NCI-H2029 (cell line): ENCODE measurements at regions not wholly inside any gene's neighbourhood (a gene's known extent, or its start where the extent isn't known, plus 50 kb on each side); places are given as distances from the start of the nearest gene placed in this dataset.

Source experiments
- DNase-seq: peaks from one replicate; lab custom pipeline; 2025; lab: John Stamatoyannopoulos, UW

DNA sequence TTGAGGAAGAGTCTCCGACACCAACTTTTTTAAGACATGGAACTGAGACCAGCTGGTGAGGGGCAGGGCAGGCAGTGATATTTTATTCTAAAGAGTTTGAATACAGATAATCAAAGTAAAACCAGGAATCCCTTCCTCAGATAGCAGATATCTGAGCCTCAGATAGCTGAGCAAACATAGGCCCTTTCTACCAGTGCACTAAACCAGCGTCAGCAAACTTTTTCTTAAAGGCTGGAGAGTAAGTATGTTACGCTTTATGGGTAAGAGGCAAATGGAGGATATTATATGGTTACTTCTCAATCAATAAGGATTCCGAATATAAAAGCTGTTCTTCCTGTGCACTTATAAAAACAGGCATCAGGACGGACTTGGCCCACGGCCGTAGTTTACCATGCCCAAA lies 73.9 kb downstream of the WNT5A start:
- DNase-seq, result no peak

DNA sequence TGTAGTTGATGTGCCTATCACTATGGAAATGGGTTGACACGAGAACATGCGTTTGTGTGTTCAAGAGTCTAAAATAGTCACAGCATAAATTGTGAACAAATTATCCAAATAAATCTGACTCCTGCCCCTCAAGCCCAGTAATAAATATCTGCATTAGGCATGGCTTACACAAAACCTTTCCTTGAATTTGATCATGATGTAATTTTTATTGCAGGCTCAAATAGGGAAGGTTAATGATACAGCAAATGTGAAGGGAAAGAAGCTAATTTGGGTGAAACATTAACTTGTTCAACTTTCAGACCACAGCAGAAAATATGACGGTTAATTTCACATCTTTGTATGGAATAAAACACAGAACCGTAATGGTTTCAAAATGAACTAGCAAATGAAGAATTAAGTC lies 74.6 kb downstream of the WNT5A start:
- DNase-seq, result no peak

GRCh38 chr3:55409806-55410205 lies 77.3 kb downstream of the WNT5A start:
- no peak for DNase-seq

GRCh38 chr3:55408193-55408826 lies 78.8 kb downstream of the WNT5A start:
- DNase-seq, result no peak

DNA sequence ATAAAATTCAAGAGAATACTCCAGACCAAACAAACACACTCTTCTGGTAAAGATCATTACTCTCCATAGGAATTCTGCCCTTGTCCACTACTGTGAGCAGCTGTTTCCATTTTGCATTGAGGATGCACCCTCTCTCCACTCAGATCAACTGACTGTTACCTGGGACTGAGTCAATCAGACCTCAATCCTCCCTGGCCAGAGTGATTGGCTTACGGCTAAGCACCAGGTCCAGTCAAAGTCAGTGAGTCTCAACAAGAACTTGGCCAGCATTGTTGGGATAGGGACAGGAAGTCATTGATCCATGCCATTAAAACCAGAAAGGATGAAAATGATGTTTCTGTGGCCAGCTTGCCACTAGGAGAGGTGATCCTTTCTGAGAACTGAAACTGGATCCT lies 79.7 kb downstream of the WNT5A start:
- no peak for DNase-seq

- DNase-seq, result no peak
Measured at GRCh38 chr3:55406696-55407425, 80.2 kb downstream of the WNT5A start.

DNA sequence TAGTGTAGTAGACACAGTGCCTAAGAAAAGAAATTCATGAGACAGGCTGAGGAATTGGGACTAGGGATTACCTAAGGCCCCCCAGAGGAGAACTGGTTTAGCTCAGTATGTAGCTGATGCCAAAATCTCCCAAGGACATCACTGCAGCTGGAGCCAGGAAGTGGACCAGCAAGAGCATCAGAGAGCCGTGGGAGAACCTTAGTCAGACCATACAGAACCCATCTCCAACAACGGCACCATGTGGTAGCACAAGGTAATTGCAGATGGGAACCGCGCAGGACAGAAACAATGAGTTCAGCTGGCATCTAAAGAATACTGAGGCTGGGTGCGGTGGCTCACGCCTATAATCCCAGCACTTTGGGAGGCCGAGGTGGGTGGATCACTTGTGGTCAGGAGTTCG lies 81.7 kb downstream of the WNT5A start:
- no peak for DNase-seq

GRCh38 chr3:55402886-55403609 lies 84.1 kb downstream of the WNT5A start:
- no peak for DNase-seq

- no peak for DNase-seq
Measured at GRCh38 chr3:55380561-55380960, 106.5 kb downstream of the WNT5A start.

DNA sequence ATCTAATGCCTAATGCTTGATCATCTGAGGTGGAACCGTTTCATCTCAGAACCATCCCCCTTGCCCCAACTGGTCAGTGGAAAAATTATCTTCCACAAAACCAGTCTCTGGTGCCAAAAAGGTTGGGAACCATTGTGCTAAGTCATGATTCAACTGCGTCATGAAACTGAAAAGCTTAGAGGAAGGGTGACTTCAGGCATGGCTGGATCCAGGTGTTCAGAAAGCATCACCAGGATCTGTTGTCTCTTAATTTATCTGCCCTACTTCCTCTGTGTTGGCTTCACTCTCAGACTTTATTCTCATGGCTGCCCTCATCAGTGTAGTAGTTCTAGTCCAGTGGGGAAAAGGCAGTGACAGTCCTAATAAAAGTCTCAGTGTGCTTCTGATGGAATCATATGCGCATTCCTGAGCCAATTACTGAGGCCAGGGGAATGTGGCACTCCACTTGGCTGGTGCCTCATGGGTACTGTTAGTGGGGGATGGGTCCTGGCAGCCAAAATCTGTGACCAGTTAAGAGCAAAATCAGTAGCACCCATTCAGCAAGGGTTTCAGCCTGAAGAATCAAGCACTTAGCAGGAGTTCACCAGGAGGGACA lies 110.3 kb downstream of the WNT5A start:
- no peak for DNase-seq

GRCh38 chr3:55373423-55373822 lies 113.7 kb downstream of the WNT5A start:
- DNase-seq, result no peak

- no peak for DNase-seq
Measured at GRCh38 chr3:55370272-55370671, 116.8 kb downstream of the WNT5A start.

DNA sequence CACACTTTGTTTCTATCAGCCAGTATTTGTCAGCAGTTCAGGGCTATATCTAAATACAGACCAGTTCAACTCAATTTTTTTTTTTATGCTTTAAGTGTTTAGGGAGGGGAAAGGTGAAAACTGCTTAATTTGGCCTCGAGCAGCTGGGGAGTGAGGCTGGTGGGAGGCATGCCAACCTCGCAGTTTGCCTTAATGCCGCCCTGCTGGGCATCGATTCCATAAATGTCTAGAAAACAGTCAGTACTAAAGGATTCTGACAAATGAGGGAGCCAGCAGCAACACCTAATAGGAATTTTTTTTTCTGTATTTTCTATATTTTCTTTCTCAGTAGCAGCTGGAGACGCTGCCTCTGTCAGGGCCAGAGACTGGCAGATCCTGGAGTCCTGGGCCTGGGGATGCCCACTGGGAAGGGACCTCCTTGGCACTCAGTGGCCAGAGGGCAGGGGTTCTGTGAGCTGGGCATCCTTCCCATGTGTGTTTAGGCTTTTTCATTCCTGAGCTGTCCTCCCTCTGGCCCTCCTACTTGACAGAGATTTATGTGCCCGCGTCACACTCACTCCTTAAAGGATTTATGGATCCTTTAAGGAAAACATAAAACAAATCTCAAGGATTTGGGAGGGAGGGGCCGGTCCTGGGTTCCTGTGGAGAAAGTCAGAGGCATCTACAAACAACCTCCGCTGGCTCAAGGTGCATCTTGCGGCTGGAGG lies 117.8 kb downstream of the WNT5A start:
- no peak for DNase-seq

GRCh38 chr3:55368366-55368765 lies 118.7 kb downstream of the WNT5A start:
- DNase-seq, result no peak

GRCh38 chr3:55367384-55367783 lies 119.7 kb downstream of the WNT5A start:
- no peak for DNase-seq

GRCh38 chr3:55364421-55364820 lies 122.7 kb downstream of the WNT5A start:
- DNase-seq, result no peak

GRCh38 chr3:55362210-55362960 lies 124.7 kb downstream of the WNT5A start:
- no peak for DNase-seq

DNA sequence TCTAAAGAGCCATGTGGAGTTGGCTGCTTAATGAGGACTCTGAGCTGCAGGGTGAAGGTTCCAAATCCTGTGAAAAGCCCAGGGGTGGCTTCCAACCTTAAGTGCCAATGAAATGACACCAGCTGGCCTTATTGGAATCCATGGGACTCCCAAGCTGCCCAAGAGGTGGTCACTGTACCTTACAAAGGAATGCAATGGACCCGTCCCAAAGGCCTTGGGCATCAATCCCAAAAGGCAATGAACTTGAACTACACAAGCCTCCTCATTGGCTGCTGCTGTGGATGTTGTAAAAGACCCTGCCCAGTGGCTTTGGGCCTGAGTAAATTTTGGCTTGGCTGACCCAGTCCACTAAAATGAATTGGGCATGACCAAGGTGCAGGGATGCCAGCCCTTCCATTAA lies 129.3 kb downstream of the WNT5A start:
- no peak for DNase-seq

GRCh38 chr3:55352668-55353067 lies 134.4 kb downstream of the WNT5A start:
- no peak for DNase-seq

DNA sequence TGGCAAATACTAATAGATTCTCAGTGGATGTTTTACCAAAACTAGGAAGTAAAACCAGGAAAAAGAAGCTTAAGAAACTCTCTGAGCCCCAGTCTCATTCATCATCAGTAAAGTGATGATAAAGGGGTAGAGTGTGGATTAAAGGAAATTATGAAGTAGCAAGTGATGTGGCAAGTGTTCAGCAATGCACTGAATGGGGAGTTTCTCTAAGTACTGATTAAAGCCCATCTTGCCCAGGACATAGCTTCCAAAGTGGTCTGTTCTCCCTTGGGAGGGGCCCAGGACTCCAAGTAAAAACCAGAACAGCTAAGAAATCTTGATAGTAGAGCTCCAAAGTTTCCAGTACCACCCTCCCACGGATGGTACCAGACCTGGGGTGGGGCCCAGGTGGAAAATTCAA lies 137.3 kb downstream of the WNT5A start:
- DNase-seq, result no peak
